ENCODE measurements at regions not wholly inside any gene's neighbourhood (a gene's known extent, or its start where the extent isn't known, plus 50 kb on each side); places are given as distances from the start of the nearest gene placed in this dataset.

DNA sequence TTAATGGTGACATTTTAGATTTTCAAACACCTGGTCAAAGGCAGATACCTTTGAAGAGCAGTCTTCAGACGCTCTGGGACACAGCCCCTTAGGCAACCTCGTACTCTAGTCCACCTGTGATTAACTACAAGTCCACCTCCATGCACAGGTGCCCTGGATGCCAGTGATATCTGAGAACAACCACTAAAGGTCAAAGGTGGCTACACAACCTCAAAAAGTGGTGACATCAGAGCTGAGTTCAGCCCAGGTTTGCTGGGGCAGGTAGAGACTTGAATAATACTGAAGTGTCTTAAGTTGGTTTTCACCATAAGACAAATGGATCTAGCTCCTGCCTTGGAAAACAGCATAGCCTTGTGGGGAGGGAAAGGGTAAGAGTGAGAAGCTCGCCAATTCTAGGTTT lies 143.4 kb upstream of the ADO start:
- no peak for DNase-seq (ENCODE audit: low read depth in 1 of 2, low spot score in 2 of 2)
- H3K36me3 ChIP-seq = no peaks in the 10 kb centered on the region
- no peaks in the 10 kb centered on the region for H3K4me1 ChIP-seq (replicated peaks)
- no peaks in the 10 kb centered on the region for H3K27me3 ChIP-seq (replicated peaks)
- H3K4me3 ChIP-seq = no peak overlapping the region
- no peak overlapping the region for H3K27ac ChIP-seq
- no peaks in the 10 kb centered on the region for H3K9me3 ChIP-seq (replicated peaks)

DNA sequence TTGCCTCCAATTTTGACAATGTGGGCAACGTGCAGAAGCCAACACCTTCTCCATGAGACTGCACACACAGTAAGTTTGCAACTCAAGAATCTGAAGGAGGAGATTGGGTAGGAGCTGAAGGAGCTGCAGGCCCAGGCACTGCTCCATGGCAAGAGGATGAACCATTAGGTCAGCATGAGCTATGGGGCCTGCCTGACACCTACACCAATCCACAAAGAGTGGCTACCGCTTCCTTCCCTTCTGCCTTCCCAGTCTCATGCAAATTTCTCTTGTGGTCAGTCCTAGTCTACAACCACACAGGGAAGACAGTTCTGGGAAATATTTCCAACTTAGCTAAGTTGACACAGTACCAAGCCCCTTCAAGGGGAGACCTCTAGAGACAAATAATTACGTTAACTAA lies 142.0 kb upstream of the ADO start:
- no peaks in the 10 kb centered on the region for H3K9me3 ChIP-seq (replicated peaks)
- H3K4me1 ChIP-seq (replicated peaks) = no peaks in the 10 kb centered on the region
- H3K27ac ChIP-seq = no peak overlapping the region
- DNase-seq (ENCODE audit: low read depth in 1 of 2, low spot score in 2 of 2) = no peak
- no peaks in the 10 kb centered on the region for H3K36me3 ChIP-seq
- no peaks in the 10 kb centered on the region for H3K27me3 ChIP-seq (replicated peaks)
- H3K4me3 ChIP-seq = no peak overlapping the region

DNA sequence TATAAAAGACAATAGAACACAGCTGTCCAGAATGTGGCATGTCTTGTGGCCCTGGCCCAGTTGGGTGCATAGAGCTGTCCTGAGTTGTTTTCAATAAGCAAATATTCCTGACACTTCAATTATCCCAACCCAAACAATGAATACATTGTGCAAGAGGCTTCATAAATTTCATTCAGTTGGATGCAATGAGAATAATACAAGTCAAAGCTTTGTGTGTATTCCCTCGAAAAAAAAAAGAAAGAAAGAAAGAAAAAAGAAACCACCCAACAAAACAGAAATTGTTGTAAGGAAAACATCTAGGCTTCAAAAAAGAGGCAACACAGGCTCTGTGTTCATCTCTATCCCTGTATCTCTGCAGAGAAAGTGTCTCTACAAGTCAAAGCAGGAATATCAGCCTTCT lies 138.7 kb upstream of the ADO start:
- Histone ChIP-seq H3K4me1 (replicated peaks) (no peaks in the 10 kb centered on the region), H3K36me3 (no peaks in the 10 kb centered on the region), H3K9me3 (replicated peaks) (no peaks in the 10 kb centered on the region), H3K27me3 (replicated peaks) (no peaks in the 10 kb centered on the region), H3K27ac (no peak overlapping the region), H3K4me3 (no peak overlapping the region)
- no peak for DNase-seq (ENCODE audit: low read depth in 1 of 2, low spot score in 2 of 2)

DNA sequence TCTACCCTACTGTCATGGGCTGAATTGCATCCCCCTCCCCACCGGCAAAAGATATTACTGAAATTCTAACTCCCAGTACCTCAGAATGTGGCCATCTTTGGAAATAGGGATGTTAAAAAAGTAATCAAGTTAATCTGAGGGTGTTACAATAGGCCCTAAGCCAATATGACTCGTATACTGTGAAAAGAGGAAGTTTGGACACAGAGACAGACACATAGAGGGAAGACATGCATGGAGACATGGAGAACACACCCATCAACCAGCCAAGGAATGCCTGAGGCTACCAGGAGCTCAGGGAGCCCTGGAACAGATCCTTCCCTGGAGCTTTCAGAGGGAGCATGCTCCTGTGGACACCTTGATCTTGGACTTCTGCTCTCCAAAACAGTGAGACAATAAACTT lies 138.2 kb upstream of the ADO start:
- Histone ChIP-seq H3K27ac (no peak overlapping the region), H3K9me3 (replicated peaks) (no peaks in the 10 kb centered on the region), H3K36me3 (no peaks in the 10 kb centered on the region), H3K4me3 (no peak overlapping the region), H3K4me1 (replicated peaks) (no peaks in the 10 kb centered on the region), H3K27me3 (replicated peaks) (no peaks in the 10 kb centered on the region)
- no peak for DNase-seq (ENCODE audit: low read depth in 1 of 2, low spot score in 2 of 2)

DNA sequence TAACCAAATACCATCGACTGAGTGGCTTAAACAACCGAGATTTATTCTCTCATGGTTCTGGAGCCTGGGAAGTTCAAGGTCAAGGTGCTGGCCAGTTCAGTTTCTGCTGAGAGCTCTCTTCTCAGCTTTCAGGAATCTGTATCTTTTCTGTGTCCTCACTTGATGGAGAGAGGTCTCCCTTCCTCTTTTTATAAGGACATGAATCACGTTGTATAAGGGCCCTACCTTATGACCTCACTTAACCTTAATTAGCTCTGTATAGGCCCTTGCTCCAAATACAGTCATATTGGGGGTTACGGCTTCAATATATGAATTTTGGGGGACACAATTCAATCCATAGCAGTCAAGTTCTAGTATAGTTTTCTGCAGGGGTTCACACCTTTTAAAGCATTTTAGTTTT lies 135.2 kb upstream of the ADO start:
- no peak for DNase-seq (ENCODE audit: low read depth in 1 of 2, low spot score in 2 of 2)

DNA sequence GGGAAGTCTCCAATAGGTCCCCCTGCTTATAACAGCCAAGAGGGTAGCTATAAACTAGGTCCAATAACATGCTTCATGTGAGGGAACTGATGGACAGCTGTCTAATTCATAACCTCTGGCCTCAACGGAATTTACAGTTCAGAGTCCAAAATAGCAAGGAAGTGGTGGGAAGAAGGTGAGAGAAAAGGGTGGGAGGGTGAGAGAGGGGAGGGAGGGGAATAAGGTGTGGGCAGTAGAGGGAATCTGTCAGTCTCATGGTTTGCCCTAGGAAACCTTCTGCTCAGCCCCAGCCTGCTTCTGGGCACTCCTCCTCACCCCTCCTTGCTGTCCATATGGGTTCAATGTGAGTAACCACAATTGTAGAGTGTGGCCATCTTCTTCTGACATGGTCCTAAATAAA lies 133.4 kb upstream of the ADO start:
- DNase-seq (ENCODE audit: low read depth in 1 of 2, low spot score in 2 of 2) = no peak
- Histone ChIP-seq H3K4me1 (replicated peaks) (no peaks in the 10 kb centered on the region), H3K36me3 (no peaks in the 10 kb centered on the region), H3K9me3 (replicated peaks) (no peaks in the 10 kb centered on the region), H3K4me3 (no peak overlapping the region), H3K27me3 (replicated peaks) (no peaks in the 10 kb centered on the region), H3K27ac (no peak overlapping the region)

More for the DNA sequence above, 135.2 kb upstream of the ADO start:
- H3K27me3 ChIP-seq (replicated peaks) = no peaks in the 10 kb centered on the region
- H3K27ac ChIP-seq = no peak overlapping the region
- H3K4me3 ChIP-seq = no peak overlapping the region
- no peaks in the 10 kb centered on the region for H3K9me3 ChIP-seq (replicated peaks)
- no peaks in the 10 kb centered on the region for H3K36me3 ChIP-seq
- H3K4me1 ChIP-seq (replicated peaks) = no peaks in the 10 kb centered on the region

DNA sequence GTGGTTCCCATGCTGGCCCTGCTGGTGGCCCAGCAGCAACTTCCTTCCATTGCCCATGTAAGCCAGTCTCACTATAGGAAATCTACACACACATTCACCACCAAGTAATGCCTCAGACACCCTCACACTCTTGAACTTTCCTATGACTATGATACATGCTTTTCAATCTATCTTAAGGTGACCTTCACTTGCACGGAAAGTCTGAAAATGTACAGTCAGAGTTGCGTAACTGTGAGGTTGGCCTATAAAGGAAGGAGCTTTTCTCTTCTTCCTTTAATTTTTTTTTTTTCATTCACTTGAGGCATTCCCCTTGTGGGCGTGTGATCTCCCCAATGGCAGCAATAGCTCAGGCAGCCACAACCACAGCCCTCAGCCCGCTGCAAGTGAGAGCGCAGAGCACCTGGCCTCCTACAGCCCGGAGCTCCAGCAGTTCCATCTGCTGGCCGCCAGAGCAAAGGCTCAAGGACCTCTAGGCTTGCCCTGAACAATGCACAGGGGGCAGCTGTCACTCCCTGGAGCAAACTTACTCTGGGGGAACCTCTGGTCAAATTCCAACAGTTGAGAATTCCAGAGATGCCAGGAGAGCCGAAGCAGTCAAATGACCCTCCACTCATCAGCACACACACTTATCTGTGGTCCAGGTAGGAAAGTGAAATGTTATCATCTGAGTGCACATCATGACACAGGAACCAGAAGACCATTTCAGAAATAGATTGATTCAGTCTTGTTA lies 123.1 kb upstream of the ADO start:
- no peak overlapping the region for H3K4me3 ChIP-seq
- no peak for DNase-seq (ENCODE audit: low read depth in 1 of 2, low spot score in 2 of 2)

DNA sequence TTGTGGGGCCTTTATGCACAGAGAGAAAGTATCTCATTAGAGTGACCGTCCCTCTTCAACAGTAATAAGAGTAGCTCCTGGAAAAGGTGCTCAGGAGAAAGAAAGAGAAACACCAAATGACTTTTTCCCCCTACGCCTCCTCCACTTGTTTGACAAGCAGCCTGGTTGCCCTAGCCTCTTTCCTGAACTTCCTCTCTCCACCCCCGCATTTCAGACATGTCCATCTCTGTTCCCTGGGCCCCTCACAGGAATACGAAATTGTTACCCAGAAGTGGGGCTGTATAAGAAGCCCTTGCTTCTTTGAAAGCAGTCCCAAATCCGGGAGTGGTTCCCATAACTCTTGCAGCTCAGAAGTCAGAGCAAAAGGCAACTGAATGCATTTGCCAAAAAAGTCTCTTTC lies 119.6 kb upstream of the ADO start:
- Histone ChIP-seq H3K4me3 (no peak overlapping the region), H3K4me1 (replicated peaks) (peaks cover 10% of the 10 kb centered on the region), H3K27me3 (replicated peaks) (no peaks in the 10 kb centered on the region), H3K36me3 (no peaks in the 10 kb centered on the region), H3K9me3 (replicated peaks) (no peaks in the 10 kb centered on the region; the same call in 1 of the 2 replicates), H3K27ac (no peak overlapping the region)
- DNase-seq (ENCODE audit: low read depth in 1 of 2, low spot score in 2 of 2) = no peak

More for the DNA sequence above, 123.1 kb upstream of the ADO start:
- H3K27me3 ChIP-seq (replicated peaks) = no peaks in the 10 kb centered on the region
- no peaks in the 10 kb centered on the region; the same call in 1 of the 2 replicates for H3K9me3 ChIP-seq (replicated peaks)
- no peak overlapping the region for H3K27ac ChIP-seq
- H3K4me1 ChIP-seq (replicated peaks) = no peaks in the 10 kb centered on the region
- no peaks in the 10 kb centered on the region for H3K36me3 ChIP-seq

DNA sequence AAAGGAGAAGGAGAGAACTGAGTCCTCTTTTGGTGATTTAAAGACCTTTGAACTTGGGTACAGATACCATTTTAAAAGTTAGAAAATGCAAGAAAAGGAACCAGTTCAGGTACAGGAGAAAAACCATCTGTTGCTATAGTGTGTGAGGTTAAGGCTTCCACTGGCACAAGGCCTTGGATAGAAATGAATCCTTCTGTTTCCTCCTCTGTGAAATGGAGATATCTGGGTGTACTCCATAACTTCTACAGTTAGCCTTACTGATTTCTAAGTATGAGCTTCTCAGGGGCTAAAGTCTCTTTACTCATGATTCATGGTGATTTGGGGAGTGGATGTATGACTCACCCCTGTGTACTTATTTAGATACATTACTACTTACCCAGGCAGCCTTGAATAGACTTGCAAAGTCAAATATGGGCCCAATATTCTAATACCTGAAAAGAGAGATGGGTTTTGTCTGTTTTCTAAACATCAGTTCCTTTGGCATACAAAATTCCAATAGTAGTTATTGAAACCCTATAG lies 117.2 kb upstream of the ADO start:
- H3K4me1 ChIP-seq (replicated peaks) = peaks cover 10% of the 10 kb centered on the region
- no peaks in the 10 kb centered on the region for H3K36me3 ChIP-seq
- H3K4me3 ChIP-seq = no peak overlapping the region
- no peaks in the 10 kb centered on the region for H3K9me3 ChIP-seq (replicated peaks)
- no peaks in the 10 kb centered on the region for H3K27me3 ChIP-seq (replicated peaks)
- DNase-seq (ENCODE audit: low read depth in 1 of 2, low spot score in 2 of 2) = no peak
- H3K27ac ChIP-seq = no peak overlapping the region

DNA sequence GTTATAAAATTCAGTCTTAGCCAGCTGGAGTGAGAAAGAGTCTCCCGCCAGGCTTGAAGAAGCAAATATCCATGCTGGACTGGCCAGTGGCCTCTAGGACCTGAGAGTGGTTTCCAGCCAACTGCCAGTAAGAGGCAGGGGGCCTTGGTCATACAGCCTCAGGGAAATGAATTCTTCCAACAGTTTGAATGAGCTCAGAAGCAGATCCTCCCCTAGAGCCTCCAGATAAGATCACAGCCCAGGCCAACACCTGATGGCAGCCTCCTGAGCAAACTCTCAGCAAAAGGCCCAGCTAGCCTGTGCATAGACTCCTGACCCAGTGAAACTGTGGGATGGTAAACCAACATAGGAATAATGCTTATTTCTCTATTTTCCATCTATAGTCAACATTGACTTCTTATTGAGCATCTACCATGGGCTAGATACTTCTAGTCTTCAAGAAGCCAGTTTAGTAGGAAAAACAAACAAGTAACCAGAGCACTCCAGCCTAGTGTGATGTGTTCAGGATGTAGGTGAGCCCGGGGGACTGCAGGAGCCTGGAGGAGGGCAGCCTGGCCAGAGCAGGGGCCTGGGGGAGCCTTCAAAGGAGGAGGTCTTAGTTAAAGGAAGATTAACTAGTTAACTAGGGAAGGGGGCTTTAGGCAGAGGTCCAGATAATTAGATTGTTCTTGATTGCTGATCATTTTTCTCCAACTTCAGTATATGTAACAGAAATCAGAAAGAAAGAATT lies 115.4 kb upstream of the ADO start:
- Histone ChIP-seq H3K4me1 (replicated peaks) (peaks cover 10% of the 10 kb centered on the region), H3K36me3 (no peaks in the 10 kb centered on the region), H3K4me3 (no peak overlapping the region), H3K9me3 (replicated peaks) (no peaks in the 10 kb centered on the region), H3K27ac (no peak overlapping the region), H3K27me3 (replicated peaks) (no peaks in the 10 kb centered on the region)
- DNase-seq (ENCODE audit: low read depth in 1 of 2, low spot score in 2 of 2) = no peak

DNA sequence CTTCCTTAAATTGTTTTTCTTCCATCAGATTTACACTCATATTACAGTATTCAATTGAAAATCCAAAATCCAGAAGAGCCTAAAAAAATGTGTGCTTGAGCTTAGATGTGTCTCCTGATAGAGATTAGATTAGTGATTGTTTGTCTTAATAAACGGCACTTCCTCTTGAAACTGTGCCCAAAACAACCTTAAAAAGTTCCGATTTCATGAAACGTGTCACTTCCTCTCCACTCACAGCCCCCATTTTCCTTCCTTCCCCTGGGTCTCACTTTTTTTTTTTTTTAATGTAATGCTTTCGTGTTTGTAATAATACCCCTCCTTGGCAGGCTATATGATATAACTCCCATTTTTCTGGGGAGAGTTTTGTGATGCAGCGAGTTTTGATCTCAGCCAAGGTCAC lies 114.8 kb upstream of the ADO start:
- no peak overlapping the region for H3K4me3 ChIP-seq
- H3K36me3 ChIP-seq = no peaks in the 10 kb centered on the region
- no peaks in the 10 kb centered on the region for H3K27me3 ChIP-seq (replicated peaks)
- no peak for DNase-seq (ENCODE audit: low read depth in 1 of 2, low spot score in 2 of 2)
- H3K4me1 ChIP-seq (replicated peaks) = peaks cover 10% of the 10 kb centered on the region
- no peaks in the 10 kb centered on the region for H3K9me3 ChIP-seq (replicated peaks)
- no peak overlapping the region for H3K27ac ChIP-seq

DNA sequence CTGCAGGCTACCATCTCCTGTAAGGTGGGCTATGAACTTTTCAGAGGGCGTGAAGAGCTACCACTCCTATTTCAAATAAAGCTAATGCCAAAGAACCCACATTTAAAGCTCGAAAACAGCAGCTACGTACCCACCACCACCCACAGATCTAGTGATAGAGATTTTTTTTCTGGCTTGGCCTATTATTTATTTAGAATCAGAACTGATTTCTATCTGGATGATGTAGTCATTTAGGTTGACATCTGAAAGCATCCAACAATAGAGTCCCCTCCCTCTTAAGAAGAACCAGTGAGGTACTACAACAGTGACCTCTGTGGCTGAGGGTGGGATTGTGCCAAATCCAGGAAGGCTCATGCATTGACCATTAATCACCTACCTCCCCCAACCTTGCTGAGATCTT lies 113.8 kb upstream of the ADO start:
- Histone ChIP-seq H3K27me3 (replicated peaks) (no peaks in the 10 kb centered on the region), H3K9me3 (replicated peaks) (no peaks in the 10 kb centered on the region), H3K27ac (no peak overlapping the region), H3K36me3 (no peaks in the 10 kb centered on the region), H3K4me1 (replicated peaks) (peaks cover 10% of the 10 kb centered on the region), H3K4me3 (no peak overlapping the region)
- DNase-seq (ENCODE audit: low read depth in 1 of 2, low spot score in 2 of 2) = no peak

DNA sequence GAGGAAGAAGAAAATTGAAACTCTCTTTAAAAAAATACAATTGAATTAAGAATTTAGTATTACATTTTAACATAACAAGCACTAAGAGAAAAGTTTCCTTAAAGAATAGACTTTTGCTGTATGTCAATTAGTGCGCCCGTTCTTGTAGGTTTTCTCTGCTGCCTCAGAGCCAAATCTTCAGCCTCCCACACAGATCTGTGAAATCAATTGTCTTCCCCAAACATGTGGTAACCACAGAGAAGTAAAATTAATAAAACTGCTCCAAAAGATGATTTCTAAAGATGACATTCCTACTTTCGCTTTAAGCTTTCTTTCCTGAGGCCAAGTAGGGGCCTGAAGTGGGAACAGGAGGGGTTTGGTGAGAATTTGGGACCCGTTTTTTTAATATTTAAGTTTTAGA lies 113.2 kb upstream of the ADO start:
- H3K27me3 ChIP-seq (replicated peaks) = no peaks in the 10 kb centered on the region
- no peak for DNase-seq (ENCODE audit: low read depth in 1 of 2, low spot score in 2 of 2)
- H3K36me3 ChIP-seq = no peaks in the 10 kb centered on the region
- H3K4me1 ChIP-seq (replicated peaks) = peaks cover 10% of the 10 kb centered on the region
- H3K9me3 ChIP-seq (replicated peaks) = no peaks in the 10 kb centered on the region
- no peak overlapping the region for H3K27ac ChIP-seq
- H3K4me3 ChIP-seq = no peak overlapping the region

DNA sequence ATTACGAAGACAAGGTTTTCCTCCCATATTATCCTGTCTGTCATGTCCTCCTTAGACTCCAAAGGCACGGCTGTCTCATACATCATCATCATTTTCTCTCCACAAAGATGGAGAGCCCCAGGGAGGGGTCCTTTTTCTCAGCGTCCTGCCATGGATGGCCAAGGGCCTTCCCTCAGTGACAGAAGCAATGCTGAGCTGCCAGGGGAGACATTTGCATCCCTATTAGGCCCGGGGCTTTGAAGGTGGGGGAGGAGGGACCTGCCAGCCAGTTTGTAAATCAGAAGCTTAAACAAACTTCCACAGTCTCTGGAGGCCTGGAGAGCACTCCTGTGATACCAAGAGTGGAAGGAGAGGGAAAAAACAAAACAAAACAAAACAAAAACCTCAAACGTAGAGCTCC lies 112.4 kb upstream of the ADO start:
- H3K4me3 ChIP-seq = no peak overlapping the region
- no peaks in the 10 kb centered on the region for H3K36me3 ChIP-seq
- H3K9me3 ChIP-seq (replicated peaks) = no peaks in the 10 kb centered on the region
- DNase-seq (ENCODE audit: low read depth in 1 of 2, low spot score in 2 of 2) = no peak
- peaks cover 10% of the 10 kb centered on the region for H3K4me1 ChIP-seq (replicated peaks)
- no peaks in the 10 kb centered on the region for H3K27me3 ChIP-seq (replicated peaks)
- H3K27ac ChIP-seq = no peak overlapping the region
